KOPT-K1 (cell line): ENCODE measurements at regions not wholly inside any gene's neighbourhood (a gene's known extent, or its start where the extent isn't known, plus 50 kb on each side); places are given as distances from the start of the nearest gene placed in this dataset.

Experiments
- H3K27ac ChIP-seq: fragments of 200-600 bp; sonication (generic); 2 replicates; pipeline ENCODE4 v1.5.1; 2016; ENCODE audit warnings: antibody characterized with exemption, mild to moderate bottlenecking, low read depth, low read length; ENCODE audit not compliant: poor library complexity, severe bottlenecking
- H3K36me3 ChIP-seq: fragments of 200-600 bp; sonication (generic); 2 replicates; pipeline ENCODE4 v1.5.1; 2017; ENCODE audit warnings: antibody characterized with exemption, mild to moderate bottlenecking, low read length, moderate library complexity; ENCODE audit not compliant: insufficient read depth
- H3K9me3 ChIP-seq: fragments of 200-600 bp; sonication (generic); 2 replicates; pipeline ENCODE4 v1.5.1; 2017; ENCODE audit warnings: antibody characterized with exemption, low read length, mild to moderate bottlenecking; ENCODE audit not compliant: insufficient read depth, poor library complexity, severe bottlenecking

- Histone ChIP-seq H3K9me3 (no peaks in the 10 kb centered on the region), H3K36me3 (no peaks in the 10 kb centered on the region), H3K27ac (no peak overlapping the region)
Observed at GRCh38 chr5:88558366-88558765, 289.7 kb upstream of the TMEM161B start.

DNA sequence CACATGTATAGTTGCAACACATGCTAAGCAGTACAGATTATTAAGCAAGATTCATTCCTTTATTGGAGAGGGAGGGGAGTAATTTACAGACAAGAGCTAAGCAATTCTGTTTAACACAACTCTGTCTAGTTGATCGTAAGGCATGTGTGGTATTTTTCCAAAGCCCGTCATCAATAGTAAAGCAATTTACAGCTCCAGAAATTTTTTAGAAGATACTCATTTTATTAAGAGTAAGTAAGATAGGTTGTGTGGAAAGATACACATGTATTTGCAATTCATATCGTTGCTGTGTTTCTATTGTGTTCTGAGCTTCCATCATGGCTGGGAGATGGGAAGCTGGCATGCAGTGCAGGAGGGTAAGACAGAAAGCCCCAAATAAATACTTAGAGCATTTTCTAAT, 289.2 kb upstream of the TMEM161B start:
- Histone ChIP-seq H3K36me3 (no peaks in the 10 kb centered on the region), H3K9me3 (no peaks in the 10 kb centered on the region), H3K27ac (no peak overlapping the region)

DNA sequence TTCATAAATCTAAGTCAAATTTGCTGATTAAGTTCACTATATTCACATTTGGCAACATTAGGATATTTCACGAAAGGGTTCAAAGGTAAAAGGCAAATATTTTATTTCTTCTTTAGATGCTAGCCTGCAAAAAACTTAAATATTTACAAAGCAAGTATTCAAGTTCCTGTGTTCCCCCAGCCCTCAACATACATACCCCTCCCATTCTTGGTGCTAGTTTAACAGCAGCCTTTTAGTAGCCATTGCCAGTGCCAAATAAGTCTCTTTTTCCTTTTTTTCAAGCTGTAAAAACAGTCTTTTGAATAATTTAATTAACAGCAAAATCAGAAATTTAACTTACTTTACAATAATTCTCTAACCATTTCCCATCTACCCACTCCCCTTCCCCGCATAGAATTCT, 288.5 kb upstream of the TMEM161B start:
- Histone ChIP-seq H3K36me3 (no peaks in the 10 kb centered on the region), H3K27ac (no peak overlapping the region), H3K9me3 (no peaks in the 10 kb centered on the region)

GRCh38 chr5:88556406-88556805, 287.8 kb upstream of the TMEM161B start:
- no peaks in the 10 kb centered on the region for H3K9me3 ChIP-seq
- H3K36me3 ChIP-seq, result no peaks in the 10 kb centered on the region
- no peak overlapping the region for H3K27ac ChIP-seq

DNA sequence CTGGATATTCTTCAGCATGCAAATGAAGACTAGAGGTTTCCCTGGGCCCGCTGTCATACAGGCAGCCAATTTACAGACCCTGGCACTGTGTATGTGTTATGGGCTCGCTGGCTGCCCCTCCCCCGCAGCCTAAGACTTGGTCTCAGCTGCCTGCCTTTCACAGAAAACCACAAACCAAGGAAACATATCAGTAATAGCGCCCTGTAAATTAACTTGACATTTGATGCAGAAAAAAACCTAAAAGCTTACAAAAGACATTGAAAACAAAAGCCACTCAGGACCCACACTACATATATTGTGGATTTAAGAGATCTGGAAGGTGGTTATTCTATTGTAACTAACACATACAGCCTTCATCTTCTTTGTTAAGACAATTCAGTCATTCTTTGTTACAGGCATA, 287.0 kb upstream of the TMEM161B start:
- H3K9me3 ChIP-seq, result no peaks in the 10 kb centered on the region
- H3K36me3 ChIP-seq, result no peaks in the 10 kb centered on the region
- no peak overlapping the region for H3K27ac ChIP-seq

- no peaks in the 10 kb centered on the region for H3K9me3 ChIP-seq
- H3K36me3 ChIP-seq, result no peaks in the 10 kb centered on the region
- no peak overlapping the region for H3K27ac ChIP-seq
Observed at GRCh38 chr5:88553986-88554385, 285.3 kb upstream of the TMEM161B start.

DNA sequence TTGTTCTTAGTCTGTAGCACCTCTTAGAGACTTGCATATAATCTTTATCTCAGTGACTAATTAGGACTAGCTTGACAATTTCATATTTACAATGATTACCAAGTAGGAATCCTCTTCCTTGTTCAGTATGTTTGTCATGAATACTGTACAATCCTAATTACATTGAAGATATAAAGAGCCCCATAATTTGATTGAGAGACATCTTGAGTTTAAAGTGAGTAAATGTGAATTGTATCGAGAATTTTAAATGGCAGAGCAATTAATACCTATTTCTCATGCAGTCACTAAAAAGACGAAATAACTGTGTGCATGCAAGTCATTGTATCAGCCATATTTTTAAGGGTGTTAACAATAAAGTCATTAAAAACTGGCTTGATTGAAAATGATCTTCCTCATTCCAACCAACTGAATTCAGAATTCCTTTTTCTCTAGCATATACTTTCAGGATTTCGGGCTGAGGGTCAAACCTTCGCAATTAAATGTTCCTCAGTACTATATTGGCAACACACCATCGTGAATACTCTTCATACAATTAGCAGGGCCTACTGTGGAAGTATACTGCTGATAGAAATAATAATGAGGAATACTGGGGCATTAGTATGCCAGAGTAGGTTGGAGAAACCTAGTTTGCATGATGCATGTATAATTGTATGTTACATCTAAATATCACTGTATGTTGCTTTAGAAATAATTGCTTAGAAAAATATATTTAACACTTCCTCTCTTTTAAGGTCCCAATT, 284.7 kb upstream of the TMEM161B start:
- H3K27ac ChIP-seq, result no peak overlapping the region

DNA sequence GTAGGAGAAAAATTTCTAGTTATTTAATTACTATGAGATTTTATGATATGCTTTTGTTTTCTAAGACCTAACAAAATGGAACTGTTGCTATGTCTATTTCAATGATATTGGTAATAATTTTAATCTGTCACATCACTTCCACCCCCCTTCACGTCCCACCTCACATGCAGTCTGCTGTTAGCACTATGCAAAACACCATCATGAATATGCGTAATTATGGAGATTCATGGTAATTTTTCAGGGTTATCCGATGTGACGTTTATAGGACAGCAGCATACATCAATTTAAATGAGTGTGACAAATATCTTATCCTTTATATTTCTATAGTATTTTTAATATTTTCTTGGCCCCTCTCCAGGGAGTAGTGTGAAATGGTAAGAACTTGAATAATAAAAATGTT, 283.8 kb upstream of the TMEM161B start:
- no peaks in the 10 kb centered on the region for H3K36me3 ChIP-seq
- no peaks in the 10 kb centered on the region for H3K9me3 ChIP-seq
- H3K27ac ChIP-seq, result no peak overlapping the region

More for the DNA sequence above, 284.7 kb upstream of the TMEM161B start:
- no peaks in the 10 kb centered on the region for H3K9me3 ChIP-seq
- no peaks in the 10 kb centered on the region for H3K36me3 ChIP-seq

DNA sequence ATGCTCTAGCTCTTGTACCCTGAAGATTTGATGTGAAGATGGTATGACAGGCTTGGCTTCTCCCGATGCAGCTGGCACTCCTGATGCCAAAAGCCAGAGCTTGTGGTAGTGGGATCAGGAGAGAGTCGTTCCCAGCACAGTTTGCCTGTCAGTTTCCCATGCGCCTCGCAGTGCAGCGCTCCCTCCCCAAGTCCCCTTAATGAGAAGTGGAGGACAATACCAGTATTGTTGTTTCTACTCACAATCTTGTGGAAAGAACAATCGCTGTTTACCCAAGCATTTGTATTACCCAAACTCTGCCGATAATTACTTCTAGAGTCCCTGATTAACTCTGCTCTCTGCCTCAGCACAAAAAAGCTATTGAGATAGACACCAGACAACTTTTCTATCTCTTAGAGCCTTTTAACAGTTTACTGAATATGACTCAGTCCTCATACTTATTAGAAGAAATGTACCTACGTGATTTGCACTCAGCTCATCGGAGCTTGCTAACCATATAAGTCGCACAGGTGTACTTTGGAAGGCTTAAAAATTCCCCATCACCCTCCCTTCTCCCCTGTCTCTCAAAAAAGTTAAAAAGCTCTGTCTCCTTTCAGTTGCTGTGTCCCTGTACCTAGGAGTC, 283.2 kb upstream of the TMEM161B start:
- Histone ChIP-seq H3K36me3 (no peaks in the 10 kb centered on the region), H3K9me3 (no peaks in the 10 kb centered on the region), H3K27ac (no peak overlapping the region)

DNA sequence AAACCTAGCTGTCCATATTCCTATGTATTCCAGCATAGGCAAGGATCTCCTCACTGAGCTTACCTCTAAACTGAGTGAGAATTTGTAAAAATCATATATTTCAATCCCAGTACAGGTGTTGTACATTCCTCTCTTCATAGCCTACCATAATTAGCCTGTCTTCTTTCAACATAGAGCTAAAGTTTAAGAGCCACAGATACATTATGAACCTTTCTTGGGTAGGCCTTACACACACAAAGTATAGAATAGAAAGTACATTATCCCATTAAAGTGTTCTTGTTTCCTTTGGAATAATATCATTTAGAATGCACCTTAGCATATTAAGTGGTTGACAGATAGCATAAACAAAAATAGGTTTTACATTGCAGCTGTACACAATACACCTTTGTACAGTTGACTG, 282.1 kb upstream of the TMEM161B start:
- Histone ChIP-seq H3K9me3 (no peaks in the 10 kb centered on the region), H3K27ac (no peak overlapping the region), H3K36me3 (no peaks in the 10 kb centered on the region)

DNA sequence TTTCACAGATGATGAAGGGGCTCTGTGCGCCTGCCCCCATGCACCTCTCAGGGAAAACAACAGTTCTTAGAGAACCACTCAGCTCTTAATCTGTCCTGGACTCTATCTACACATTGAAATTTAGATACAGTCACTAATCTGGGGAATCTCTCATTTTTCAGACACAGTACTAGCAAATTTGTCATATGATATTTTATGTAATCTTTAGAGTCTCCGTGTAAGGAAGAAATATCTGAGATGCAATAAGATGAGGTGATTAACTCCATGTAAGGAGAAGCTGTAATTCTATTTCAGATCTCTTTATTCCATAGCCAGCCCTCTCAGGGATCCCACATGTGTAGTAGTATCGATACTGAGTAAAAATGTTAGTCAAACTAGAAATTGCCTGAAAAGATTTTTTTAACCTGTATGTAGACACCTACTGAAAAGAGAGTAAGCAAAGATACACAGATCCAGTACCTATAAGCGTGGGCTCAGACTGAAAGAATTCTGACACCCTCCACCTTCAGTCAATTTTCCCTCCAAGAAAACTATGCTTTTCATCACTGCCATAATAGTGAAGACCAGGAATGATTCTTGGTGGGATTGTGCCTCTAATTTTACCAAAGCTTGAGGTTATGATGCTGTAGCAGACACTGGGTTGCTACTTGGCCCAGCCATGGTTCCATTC, 279.6 kb upstream of the TMEM161B start:
- Histone ChIP-seq H3K9me3 (no peaks in the 10 kb centered on the region), H3K36me3 (no peaks in the 10 kb centered on the region), H3K27ac (no peak overlapping the region)

GRCh38 chr5:88545338-88545737, 276.7 kb upstream of the TMEM161B start:
- Histone ChIP-seq H3K9me3 (no peaks in the 10 kb centered on the region), H3K36me3 (no peaks in the 10 kb centered on the region), H3K27ac (no peak overlapping the region)

DNA sequence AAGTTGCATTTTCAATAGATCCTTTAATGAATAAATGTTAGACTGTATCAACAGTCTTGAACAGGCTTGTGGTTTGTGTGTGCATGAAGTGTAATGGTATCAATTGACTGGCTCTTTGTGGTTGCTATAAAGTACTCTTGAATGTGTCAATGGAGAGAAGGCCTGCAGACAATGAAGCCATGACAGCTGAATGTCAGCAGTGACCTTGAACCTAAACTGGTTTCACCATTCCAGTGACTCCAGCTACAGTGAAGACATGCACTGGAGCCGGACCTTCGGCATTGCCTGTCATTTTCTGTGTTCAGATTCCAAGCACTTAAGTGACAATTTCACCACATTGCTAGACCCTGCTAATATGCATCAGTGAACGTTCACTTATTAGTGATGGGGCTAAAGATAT, 276.0 kb upstream of the TMEM161B start:
- Histone ChIP-seq H3K27ac (no peak overlapping the region), H3K9me3 (no peaks in the 10 kb centered on the region), H3K36me3 (no peaks in the 10 kb centered on the region)

DNA sequence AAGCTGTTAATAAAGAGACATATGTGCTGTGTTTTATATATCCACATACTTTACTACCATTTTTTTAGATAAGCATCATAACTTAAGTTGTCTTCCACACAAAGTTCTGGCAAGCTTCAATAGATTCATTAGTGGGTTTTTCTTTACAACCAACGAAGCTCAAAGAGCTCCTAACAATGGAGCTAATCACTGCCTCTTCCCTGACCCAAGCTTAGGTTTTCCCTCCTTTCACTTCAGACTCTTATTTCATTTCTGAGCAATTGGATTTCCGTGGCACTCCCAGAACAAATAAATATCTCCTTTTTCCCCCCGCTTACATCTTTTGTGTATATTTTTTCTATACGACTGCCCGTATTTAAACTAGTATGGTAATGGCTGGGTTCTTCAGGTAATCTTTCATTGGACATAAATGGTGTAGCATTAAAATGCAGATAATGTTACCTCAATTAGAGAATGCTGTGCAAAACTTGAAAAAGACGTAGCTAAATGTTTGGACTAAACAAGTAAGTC, 275.5 kb upstream of the TMEM161B start:
- Histone ChIP-seq H3K9me3 (no peaks in the 10 kb centered on the region), H3K27ac (no peak overlapping the region), H3K36me3 (no peaks in the 10 kb centered on the region)

GRCh38 chr5:88542786-88543185, 274.1 kb upstream of the TMEM161B start:
- H3K9me3 ChIP-seq, result no peaks in the 10 kb centered on the region
- no peaks in the 10 kb centered on the region for H3K36me3 ChIP-seq
- H3K27ac ChIP-seq, result no peak overlapping the region
